ENCODE measurements at regions not wholly inside any gene's neighbourhood (a gene's known extent, or its start where the extent isn't known, plus 50 kb on each side); places are given as distances from the start of the nearest gene placed in this dataset.

DNA sequence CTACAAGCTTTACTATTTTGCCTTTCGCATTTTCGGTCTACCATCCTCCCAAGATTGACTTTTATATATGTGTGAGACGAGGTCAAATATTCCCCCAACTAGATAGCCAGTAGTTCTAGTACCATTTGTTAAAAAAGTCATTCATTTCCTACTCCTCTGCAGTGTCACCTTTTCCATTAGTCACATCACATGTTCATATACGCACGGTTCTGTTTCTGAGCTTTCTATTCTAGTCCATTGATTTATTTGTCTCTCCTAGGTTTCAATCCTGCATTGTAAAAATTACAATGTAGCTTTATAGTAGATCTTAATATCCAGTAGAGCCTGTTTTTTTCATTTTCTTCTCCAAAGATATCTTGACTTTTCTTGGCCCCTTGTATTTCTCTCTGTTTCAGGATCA, 528.7 kb upstream of the TRPC7 start:
- TF ChIP-seq, protein P1, sequence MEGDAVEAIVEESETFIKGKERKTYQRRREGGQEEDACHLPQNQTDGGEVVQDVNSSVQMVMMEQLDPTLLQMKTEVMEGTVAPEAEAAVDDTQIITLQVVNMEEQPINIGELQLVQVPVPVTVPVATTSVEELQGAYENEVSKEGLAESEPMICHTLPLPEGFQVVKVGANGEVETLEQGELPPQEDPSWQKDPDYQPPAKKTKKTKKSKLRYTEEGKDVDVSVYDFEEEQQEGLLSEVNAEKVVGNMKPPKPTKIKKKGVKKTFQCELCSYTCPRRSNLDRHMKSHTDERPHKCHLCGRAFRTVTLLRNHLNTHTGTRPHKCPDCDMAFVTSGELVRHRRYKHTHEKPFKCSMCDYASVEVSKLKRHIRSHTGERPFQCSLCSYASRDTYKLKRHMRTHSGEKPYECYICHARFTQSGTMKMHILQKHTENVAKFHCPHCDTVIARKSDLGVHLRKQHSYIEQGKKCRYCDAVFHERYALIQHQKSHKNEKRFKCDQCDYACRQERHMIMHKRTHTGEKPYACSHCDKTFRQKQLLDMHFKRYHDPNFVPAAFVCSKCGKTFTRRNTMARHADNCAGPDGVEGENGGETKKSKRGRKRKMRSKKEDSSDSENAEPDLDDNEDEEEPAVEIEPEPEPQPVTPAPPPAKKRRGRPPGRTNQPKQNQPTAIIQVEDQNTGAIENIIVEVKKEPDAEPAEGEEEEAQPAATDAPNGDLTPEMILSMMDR (IDR thresholded peaks at IDR 0.05): no peak
- TF ChIP-seq POLR2A (IDR thresholded peaks at IDR 0.05): no peak
- TF ChIP-seq EP300 (IDR thresholded peaks at IDR 0.05): no peak
